Panc1 (cell line): ENCODE measurements at regions not wholly inside any gene's neighbourhood (a gene's known extent, or its start where the extent isn't known, plus 50 kb on each side); places are given as distances from the start of the nearest gene placed in this dataset.

Experiments used
- ATAC-seq: fragments of 200-7000 bp; cut with Tn5 transposase; 2 replicates; pipeline ENCODE4 v1.9.1; 2020; ENCODE audit warnings: mild to moderate bottlenecking, moderate library complexity
- BruUV-seq: library from RNA; stranded (reverse); fragments of 400-500 nt; replicated peaks from 2 replicates; lab custom pipeline; 2021; lab: Mats Ljungman, UMichigan
- CTCF ChIA-PET: fragments of 300-600 bp; sonication (Branson Sonifier 250); formaldehyde crosslinking; loops from one replicate; lab custom pipeline; 2022; ENCODE audit warnings: antibody characterized with exemption; lab: Charles Lee
- POLR2A ChIA-PET: fragments of 300-600 bp; sonication (Branson Sonifier 250); formaldehyde crosslinking; loops from one replicate; lab custom pipeline; 2022; ENCODE audit warnings: antibody characterized with exemption; lab: Charles Lee
- DNase-seq: peaks from one replicate; pipeline ENCODE4 v3.0.0-alpha.2; 2010; ENCODE audit warnings: low read depth, low spot score
- H3K27ac ChIP-seq: 2 replicates; pipeline ENCODE4 v1.5.1; 2011; ENCODE audit warnings: mild to moderate bottlenecking, low read length, inconsistent platforms
- H3K27me3 ChIP-seq: fragments of 200-500 bp; sonication (Bioruptor generic); 2 replicates; pipeline ENCODE4 v1.6.0; 2014; ENCODE audit warnings: low read length, inconsistent platforms; ENCODE audit not compliant: control insufficient read depth, insufficient read depth
- H3K36me3 ChIP-seq: fragments of 200-500 bp; sonication (Bioruptor generic); 2 replicates; pipeline ENCODE4 v1.5.1; 2014; ENCODE audit warnings: inconsistent platforms, mild to moderate bottlenecking, low read length, moderate library complexity; ENCODE audit not compliant: control insufficient read depth, insufficient read depth
- H3K4me1 ChIP-seq: 2 replicates; pipeline ENCODE4 v1.5.1; 2011; ENCODE audit warnings: inconsistent platforms, mild to moderate bottlenecking, low read length, moderate library complexity; ENCODE audit not compliant: control insufficient read depth, insufficient read depth
- H3K4me3 ChIP-seq, 2 experiments: 2 replicates each; pipeline ENCODE4 v1.5.1; 2011 to 2012; ENCODE audit warnings: low read depth in 2 of 2, low read length in 2 of 2, mild to moderate bottlenecking in 2 of 2, inconsistent platforms in 1 of 2, moderate library complexity in 1 of 2
- H3K9me3 ChIP-seq: fragments of 200-500 bp; sonication (Bioruptor generic); 2 replicates; pipeline ENCODE4 v1.5.1; 2014; ENCODE audit warnings: low read depth, mild to moderate bottlenecking, inconsistent platforms, low read length, moderate library complexity; ENCODE audit not compliant: control insufficient read depth, insufficient read depth
- POLR2AphosphoS5 ChIP-seq: IDR thresholded peaks from 2 replicates; pipeline ENCODE4 v1.6.1; 2012; ENCODE audit warnings: mild to moderate bottlenecking, low read depth, low read length, moderate library complexity
- SIN3A ChIP-seq: IDR thresholded peaks from 2 replicates; pipeline ENCODE4 v1.6.1; 2012; ENCODE audit warnings: low read depth, mild to moderate bottlenecking, low read length, moderate library complexity, borderline replicate concordance; ENCODE audit not compliant: insufficient read depth
- TCF7L2 ChIP-seq: IDR thresholded peaks from 2 replicates; pipeline ENCODE4 v1.6.1; 2011; ENCODE audit warnings: mild to moderate bottlenecking, low read depth, low read length, inconsistent platforms
- in situ Hi-C: cut with HindIII; loops from 2 replicates; pipeline ENCODE4 v1.10.0; 2016; ENCODE audit warnings: low sequenced_read_pairs, low pct_unique_long_range_greater_than_20kb
- intact Hi-C: fragments of 100-400 bp; cut with micrococcal nuclease; formaldehyde crosslinking; loops from one replicate; pipeline ENCODE4 v1.10.0; 2022; ENCODE audit not compliant: unreplicated experiment
- TF ChIP-seq, protein P1 (sequence below), 2 experiments: IDR thresholded peaks; 2 replicates each; pipeline ENCODE4 v1.6.1; 2011 to 2012; ENCODE audit warnings: low read depth in 2 of 2, control low read depth in 1 of 2, low read length in 1 of 2, mild to moderate bottlenecking in 1 of 2, moderate library complexity in 1 of 2; ENCODE audit not compliant: insufficient read depth in 1 of 2
- TF ChIP-seq, protein P2 (sequence below): fragments of 450-650 bp; IDR thresholded peaks from 2 replicates; pipeline ENCODE4 v1.5.1; 2017; ENCODE audit warnings: mild to moderate bottlenecking

DNA sequence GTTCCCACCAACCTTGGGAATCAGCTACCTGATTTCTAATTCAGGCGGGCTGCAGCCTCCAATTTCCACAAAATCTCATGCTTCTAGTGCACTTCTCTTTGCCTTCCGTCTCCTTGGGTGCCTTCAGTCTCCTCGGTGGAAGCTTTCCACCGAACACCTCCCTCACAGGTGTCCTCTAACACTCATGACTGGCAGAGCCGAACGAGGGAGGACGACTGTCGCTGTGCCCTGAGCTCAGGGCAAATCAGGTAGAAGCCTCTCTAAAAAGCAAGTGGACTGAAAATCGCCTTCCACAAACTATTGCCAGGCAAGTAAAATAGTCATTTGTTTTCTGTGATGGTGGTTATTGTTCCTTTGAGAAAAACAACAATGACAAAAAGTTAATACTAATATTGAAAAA is 176.1 kb upstream of the PPARGC1A start:
- Histone ChIP-seq H3K27me3 (no peaks in the 10 kb centered on the region), H3K36me3 (no peaks in the 10 kb centered on the region), H3K4me1 (no peaks in the 10 kb centered on the region), H3K4me3 (no peak overlapping the region), H3K9me3 (no peaks in the 10 kb centered on the region), H3K27ac (no peak overlapping the region)
- ATAC-seq = no peak
- no peak for TF ChIP-seq TCF7L2
- no peak for TF ChIP-seq POLR2AphosphoS5
- TF ChIP-seq, protein P1, sequence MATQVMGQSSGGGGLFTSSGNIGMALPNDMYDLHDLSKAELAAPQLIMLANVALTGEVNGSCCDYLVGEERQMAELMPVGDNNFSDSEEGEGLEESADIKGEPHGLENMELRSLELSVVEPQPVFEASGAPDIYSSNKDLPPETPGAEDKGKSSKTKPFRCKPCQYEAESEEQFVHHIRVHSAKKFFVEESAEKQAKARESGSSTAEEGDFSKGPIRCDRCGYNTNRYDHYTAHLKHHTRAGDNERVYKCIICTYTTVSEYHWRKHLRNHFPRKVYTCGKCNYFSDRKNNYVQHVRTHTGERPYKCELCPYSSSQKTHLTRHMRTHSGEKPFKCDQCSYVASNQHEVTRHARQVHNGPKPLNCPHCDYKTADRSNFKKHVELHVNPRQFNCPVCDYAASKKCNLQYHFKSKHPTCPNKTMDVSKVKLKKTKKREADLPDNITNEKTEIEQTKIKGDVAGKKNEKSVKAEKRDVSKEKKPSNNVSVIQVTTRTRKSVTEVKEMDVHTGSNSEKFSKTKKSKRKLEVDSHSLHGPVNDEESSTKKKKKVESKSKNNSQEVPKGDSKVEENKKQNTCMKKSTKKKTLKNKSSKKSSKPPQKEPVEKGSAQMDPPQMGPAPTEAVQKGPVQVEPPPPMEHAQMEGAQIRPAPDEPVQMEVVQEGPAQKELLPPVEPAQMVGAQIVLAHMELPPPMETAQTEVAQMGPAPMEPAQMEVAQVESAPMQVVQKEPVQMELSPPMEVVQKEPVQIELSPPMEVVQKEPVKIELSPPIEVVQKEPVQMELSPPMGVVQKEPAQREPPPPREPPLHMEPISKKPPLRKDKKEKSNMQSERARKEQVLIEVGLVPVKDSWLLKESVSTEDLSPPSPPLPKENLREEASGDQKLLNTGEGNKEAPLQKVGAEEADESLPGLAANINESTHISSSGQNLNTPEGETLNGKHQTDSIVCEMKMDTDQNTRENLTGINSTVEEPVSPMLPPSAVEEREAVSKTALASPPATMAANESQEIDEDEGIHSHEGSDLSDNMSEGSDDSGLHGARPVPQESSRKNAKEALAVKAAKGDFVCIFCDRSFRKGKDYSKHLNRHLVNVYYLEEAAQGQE (IDR thresholded peaks at IDR 0.05; ENCODE audit: insufficient read depth in 1 of 2, low read depth in 2 of 2, low read length in 1 of 2) = no peak
- TF ChIP-seq, protein P2, sequence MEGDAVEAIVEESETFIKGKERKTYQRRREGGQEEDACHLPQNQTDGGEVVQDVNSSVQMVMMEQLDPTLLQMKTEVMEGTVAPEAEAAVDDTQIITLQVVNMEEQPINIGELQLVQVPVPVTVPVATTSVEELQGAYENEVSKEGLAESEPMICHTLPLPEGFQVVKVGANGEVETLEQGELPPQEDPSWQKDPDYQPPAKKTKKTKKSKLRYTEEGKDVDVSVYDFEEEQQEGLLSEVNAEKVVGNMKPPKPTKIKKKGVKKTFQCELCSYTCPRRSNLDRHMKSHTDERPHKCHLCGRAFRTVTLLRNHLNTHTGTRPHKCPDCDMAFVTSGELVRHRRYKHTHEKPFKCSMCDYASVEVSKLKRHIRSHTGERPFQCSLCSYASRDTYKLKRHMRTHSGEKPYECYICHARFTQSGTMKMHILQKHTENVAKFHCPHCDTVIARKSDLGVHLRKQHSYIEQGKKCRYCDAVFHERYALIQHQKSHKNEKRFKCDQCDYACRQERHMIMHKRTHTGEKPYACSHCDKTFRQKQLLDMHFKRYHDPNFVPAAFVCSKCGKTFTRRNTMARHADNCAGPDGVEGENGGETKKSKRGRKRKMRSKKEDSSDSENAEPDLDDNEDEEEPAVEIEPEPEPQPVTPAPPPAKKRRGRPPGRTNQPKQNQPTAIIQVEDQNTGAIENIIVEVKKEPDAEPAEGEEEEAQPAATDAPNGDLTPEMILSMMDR = no peak
- TF ChIP-seq SIN3A = no peak
- DNase-seq = no peak
- CTCF ChIA-PET = no interaction called here
- no TSS peak for BruUV-seq
- in situ Hi-C loops (no loop called here), intact Hi-C loops (no loop called here)
- POLR2A ChIA-PET = no interaction called here

DNA sequence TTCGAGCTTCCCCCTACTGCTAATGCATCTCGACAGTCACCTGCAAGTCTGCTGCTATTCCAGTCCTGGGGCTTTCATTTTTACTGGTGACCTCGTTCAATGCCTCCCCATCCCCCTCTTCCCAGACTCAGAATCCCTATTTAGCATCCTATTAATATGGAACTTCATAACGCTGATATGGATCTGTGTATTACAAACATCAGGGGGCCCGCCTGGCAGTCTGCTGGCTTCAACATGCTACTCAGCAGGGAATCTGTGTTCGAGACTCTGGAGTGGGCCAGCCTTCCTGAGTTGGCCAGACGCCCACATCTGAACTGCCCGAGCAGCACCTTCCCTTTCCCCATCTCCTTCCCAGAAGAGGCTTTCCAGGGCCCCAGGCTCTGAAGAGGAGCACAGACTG is 173.9 kb upstream of the PPARGC1A start:
- in situ Hi-C loops = no loop called here
- no peaks in the 10 kb centered on the region for H3K27me3 ChIP-seq
- ChIA-PET POLR2A (no interaction called here), CTCF (no interaction called here)
- H3K36me3 ChIP-seq = no peaks in the 10 kb centered on the region
- H3K4me1 ChIP-seq = no peaks in the 10 kb centered on the region
- no peak overlapping the region for H3K4me3 ChIP-seq
- no peak for DNase-seq
- BruUV-seq = no TSS peak
- intact Hi-C loops = no loop called here
- H3K27ac ChIP-seq = no peak overlapping the region
- ATAC-seq = no peak
- no peaks in the 10 kb centered on the region for H3K9me3 ChIP-seq
- TF ChIP-seq TCF7L2 = no peak
- no peak for TF ChIP-seq SIN3A
- TF ChIP-seq, protein P1 (IDR thresholded peaks at IDR 0.05; ENCODE audit: insufficient read depth in 1 of 2, low read depth in 2 of 2, low read length in 1 of 2) = no peak
- no peak for TF ChIP-seq POLR2AphosphoS5
- TF ChIP-seq, protein P2 = no peak
